ENCODE measurements at regions not wholly inside any gene's neighbourhood (a gene's known extent, or its start where the extent isn't known, plus 50 kb on each side); places are given as distances from the start of the nearest gene placed in this dataset.

DNA sequence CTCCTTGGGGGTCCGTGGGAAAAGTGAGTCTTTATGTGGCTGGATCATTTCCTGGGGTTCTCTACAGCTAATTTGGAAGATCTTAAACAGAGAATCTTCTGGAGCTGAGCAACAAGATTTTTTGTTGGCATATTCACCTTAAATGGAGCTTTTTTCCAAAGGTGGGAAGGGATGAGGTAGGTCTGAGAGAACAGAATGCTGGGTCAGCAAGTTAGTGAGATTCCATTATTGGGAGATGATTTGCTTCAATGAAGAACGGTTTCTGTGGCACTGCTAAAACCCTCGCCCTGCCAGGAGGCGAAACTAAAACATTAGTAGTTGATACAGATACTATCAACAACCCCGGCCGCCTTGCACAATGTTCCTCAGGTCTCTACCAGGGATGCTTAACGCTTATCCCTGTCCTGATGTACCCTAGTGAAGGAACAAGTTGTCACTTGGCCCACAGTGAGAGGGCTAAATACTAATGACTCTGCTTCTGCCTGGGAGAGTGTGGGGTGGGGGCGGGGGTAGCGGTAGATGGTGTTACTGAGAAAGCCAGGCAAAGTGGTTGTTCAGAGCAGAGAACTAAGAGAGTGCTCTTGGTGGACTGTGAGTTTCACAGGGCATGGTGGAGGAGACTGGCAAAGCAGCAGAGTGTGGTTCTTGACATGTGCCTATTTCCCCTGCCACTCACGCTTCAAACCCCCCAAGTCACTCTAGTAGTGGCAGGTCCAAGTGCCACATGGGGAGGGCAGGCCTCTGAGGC, 63.7 kb upstream of the CYP2D6 start:
- H2BK120ac ChIP-seq (ENCODE audit: low read depth, low read length): no peak overlapping the region

DNA sequence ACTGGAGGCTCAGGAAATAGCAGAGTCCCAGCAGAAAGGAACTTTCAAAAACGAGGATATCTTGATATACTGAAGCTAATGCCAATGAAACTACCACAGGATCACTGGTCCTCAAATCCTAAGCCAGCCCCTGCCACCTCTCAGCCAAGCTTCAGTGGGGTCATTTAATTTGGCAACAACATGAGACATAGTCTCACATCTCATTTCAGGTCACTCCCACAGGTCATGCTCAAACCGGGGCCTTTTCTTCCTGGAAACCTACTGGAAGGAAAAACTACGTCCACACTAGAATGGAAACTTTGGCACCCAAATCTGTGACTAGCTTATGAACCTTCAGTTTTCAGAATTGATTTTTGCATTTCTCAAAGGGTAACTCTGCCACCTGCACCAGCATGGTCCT, 61.9 kb upstream of the CYP2D6 start:
- H2AFZ ChIP-seq (ENCODE audit: low read depth, low read length): no peak overlapping the region
- H3K18ac ChIP-seq (ENCODE audit: low read depth in 1 of 2, low read length in 2 of 2): no peak overlapping the region
- peaks cover 0 to 4% of the 10 kb centered on the region in 2 experiments for H3K36me3 ChIP-seq (ENCODE audit: control insufficient read depth in 1 of 2, insufficient read depth in 2 of 2, low read depth in 1 of 2, low read length in 2 of 2)
- no peak overlapping the region for H3K9ac ChIP-seq (ENCODE audit: low read length)
- no peak overlapping the region for H3K27ac ChIP-seq (ENCODE audit: low read length, poor library complexity, severe bottlenecking)
- DNase-seq: no peak
- no peak overlapping the region for H2BK12ac ChIP-seq (ENCODE audit: low read length in 2 of 2)
- no peaks in the 10 kb centered on the region for H3K27me3 ChIP-seq (ENCODE audit: control insufficient read depth in 1 of 2, insufficient read depth in 1 of 2, low read length in 2 of 2)
- H2BK120ac ChIP-seq (ENCODE audit: low read depth, low read length): no peak overlapping the region
- no peak overlapping the region for H4K91ac ChIP-seq (ENCODE audit: low read length)
- no peak overlapping the region for H2AK5ac ChIP-seq (ENCODE audit: low read length, severe bottlenecking)
- peaks cover 9% of the 10 kb centered on the region for H3K4me1 ChIP-seq (ENCODE audit: control insufficient read depth, insufficient read depth, low read depth, low read length)
- H3K4me2 ChIP-seq (ENCODE audit: low read length, poor library complexity, severe bottlenecking): no peak overlapping the region
- H2BK15ac ChIP-seq (ENCODE audit: low read depth, poor library complexity, severe bottlenecking): no peak overlapping the region
- 87% methylated on average over 3 of the region's 3 CpGs for WGBS
- peaks cover 47% of the 10 kb centered on the region for H3K79me1 ChIP-seq (replicated peaks; ENCODE audit: low read length, poor library complexity, severe bottlenecking)
- peak overlapping the region in 1 of 2 experiments; percentile 70 for H3K23ac ChIP-seq (ENCODE audit: low read length in 2 of 2)
- no peaks in the 10 kb centered on the region for H3K9me3 ChIP-seq (ENCODE audit: control insufficient read depth, low read length)
- peak overlapping the region in 1 of 2 experiments; percentile 76 for H3K14ac ChIP-seq (ENCODE audit: low read length in 2 of 2)
- H2BK5ac ChIP-seq (ENCODE audit: low read depth, low read length, poor library complexity, severe bottlenecking): no peak overlapping the region
- no peak overlapping the region for H3K4ac ChIP-seq (ENCODE audit: low read depth in 1 of 2, low read length in 2 of 2)
- no peak overlapping the region for H4K8ac ChIP-seq (ENCODE audit: low read length)
- H3K4me3 ChIP-seq (ENCODE audit: insufficient read depth in 1 of 2, low read depth in 1 of 2, low read length in 2 of 2): no peak overlapping the region

More for the DNA sequence above, 63.7 kb upstream of the CYP2D6 start:
- Histone ChIP-seq H3K9me3 (ENCODE audit: control insufficient read depth, low read length) (no peaks in the 10 kb centered on the region), H3K23ac (ENCODE audit: low read length in 2 of 2) (no peak overlapping the region), H4K8ac (ENCODE audit: low read length) (no peak overlapping the region), H2AK5ac (ENCODE audit: low read length, severe bottlenecking) (no peak overlapping the region), H3K18ac (ENCODE audit: low read depth in 1 of 2, low read length in 2 of 2) (no peak overlapping the region), H3K27ac (ENCODE audit: low read length, poor library complexity, severe bottlenecking) (no peak overlapping the region), H3K4me2 (ENCODE audit: low read length, poor library complexity, severe bottlenecking) (no peak overlapping the region), H3K4ac (ENCODE audit: low read depth in 1 of 2, low read length in 2 of 2) (no peak overlapping the region), H3K4me1 (ENCODE audit: control insufficient read depth, insufficient read depth, low read depth, low read length) (peaks cover 4% of the 10 kb centered on the region), H2AFZ (ENCODE audit: low read depth, low read length) (no peak overlapping the region), H2BK15ac (ENCODE audit: low read depth, poor library complexity, severe bottlenecking) (no peak overlapping the region), H2BK12ac (ENCODE audit: low read length in 2 of 2) (no peak overlapping the region), H4K91ac (ENCODE audit: low read length) (no peak overlapping the region), H3K79me1 (replicated peaks; ENCODE audit: low read length, poor library complexity, severe bottlenecking) (peaks cover 43% of the 10 kb centered on the region), H3K36me3 (ENCODE audit: control insufficient read depth in 1 of 2, insufficient read depth in 2 of 2, low read depth in 1 of 2, low read length in 2 of 2) (peaks cover 0 to 2% of the 10 kb centered on the region in 2 experiments), H3K4me3 (ENCODE audit: insufficient read depth in 1 of 2, low read depth in 1 of 2, low read length in 2 of 2) (no peak overlapping the region), H2BK5ac (ENCODE audit: low read depth, low read length, poor library complexity, severe bottlenecking) (no peak overlapping the region), H3K14ac (ENCODE audit: low read length in 2 of 2) (no peak overlapping the region), H3K9ac (ENCODE audit: low read length) (no peak overlapping the region), H3K27me3 (ENCODE audit: control insufficient read depth in 1 of 2, insufficient read depth in 1 of 2, low read length in 2 of 2) (no peaks in the 10 kb centered on the region)
- no peak for DNase-seq
- 97% methylated on average over 10 of the region's 10 CpGs for WGBS

GRCh38 chr22:42190274-42190673, 59.7 kb upstream of the CYP2D6 start:
- Histone ChIP-seq H3K9me3 (ENCODE audit: control insufficient read depth, low read length) (no peaks in the 10 kb centered on the region), H2BK15ac (ENCODE audit: low read depth, poor library complexity, severe bottlenecking) (no peak overlapping the region), H3K4me2 (ENCODE audit: low read length, poor library complexity, severe bottlenecking) (no peak overlapping the region), H2BK120ac (ENCODE audit: low read depth, low read length) (no peak overlapping the region), H3K14ac (ENCODE audit: low read length in 2 of 2) (no peak overlapping the region), H2BK12ac (ENCODE audit: low read length in 2 of 2) (no peak overlapping the region), H3K27me3 (ENCODE audit: control insufficient read depth in 1 of 2, insufficient read depth in 1 of 2, low read length in 2 of 2) (no peaks in the 10 kb centered on the region), H2BK5ac (ENCODE audit: low read depth, low read length, poor library complexity, severe bottlenecking) (no peak overlapping the region), H3K18ac (ENCODE audit: low read depth in 1 of 2, low read length in 2 of 2) (no peak overlapping the region), H3K4me3 (ENCODE audit: insufficient read depth in 1 of 2, low read depth in 1 of 2, low read length in 2 of 2) (no peak overlapping the region), H3K4ac (ENCODE audit: low read depth in 1 of 2, low read length in 2 of 2) (no peak overlapping the region), H4K8ac (ENCODE audit: low read length) (no peak overlapping the region), H2AFZ (ENCODE audit: low read depth, low read length) (no peak overlapping the region), H3K9ac (ENCODE audit: low read length) (no peak overlapping the region), H3K4me1 (ENCODE audit: control insufficient read depth, insufficient read depth, low read depth, low read length) (peaks cover 9% of the 10 kb centered on the region), H4K91ac (ENCODE audit: low read length) (no peak overlapping the region), H3K79me1 (replicated peaks; ENCODE audit: low read length, poor library complexity, severe bottlenecking) (peaks cover 49% of the 10 kb centered on the region), H2AK5ac (ENCODE audit: low read length, severe bottlenecking) (no peak overlapping the region), H3K23ac (ENCODE audit: low read length in 2 of 2) (no peak overlapping the region), H3K36me3 (ENCODE audit: control insufficient read depth in 1 of 2, insufficient read depth in 2 of 2, low read depth in 1 of 2, low read length in 2 of 2) (peaks cover 0 to 3% of the 10 kb centered on the region in 2 experiments), H3K27ac (ENCODE audit: low read length, poor library complexity, severe bottlenecking) (no peak overlapping the region)
- WGBS: 74% methylated on average over 1 of the region's 1 CpG
- DNase-seq: no peak

DNA sequence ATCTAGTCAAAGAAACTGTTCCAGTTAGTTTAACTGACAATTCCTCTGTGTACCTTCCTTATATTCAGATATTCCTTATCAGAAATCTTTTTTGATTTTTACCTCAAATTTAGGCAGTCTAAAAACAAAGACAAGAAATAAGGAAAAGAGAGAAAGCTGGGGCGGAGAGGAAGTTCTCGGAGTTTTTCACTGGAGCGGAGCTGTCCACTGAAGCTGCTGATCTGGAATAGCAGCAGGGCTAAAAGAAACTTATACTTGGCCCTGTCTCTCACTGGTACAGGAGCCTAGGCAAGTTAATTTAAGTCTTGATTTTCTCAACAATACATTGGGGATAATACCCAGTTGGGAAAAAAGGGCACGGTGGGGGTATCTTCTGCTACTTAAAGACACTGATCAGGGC, 59.2 kb upstream of the CYP2D6 start:
- Histone ChIP-seq H3K36me3 (ENCODE audit: control insufficient read depth in 1 of 2, insufficient read depth in 2 of 2, low read depth in 1 of 2, low read length in 2 of 2) (peaks cover 0 to 3% of the 10 kb centered on the region in 2 experiments), H2BK5ac (ENCODE audit: low read depth, low read length, poor library complexity, severe bottlenecking) (no peak overlapping the region), H3K4me2 (ENCODE audit: low read length, poor library complexity, severe bottlenecking) (no peak overlapping the region), H3K18ac (ENCODE audit: low read depth in 1 of 2, low read length in 2 of 2) (no peak overlapping the region), H2BK120ac (ENCODE audit: low read depth, low read length) (no peak overlapping the region), H2BK15ac (ENCODE audit: low read depth, poor library complexity, severe bottlenecking) (no peak overlapping the region), H3K9me3 (ENCODE audit: control insufficient read depth, low read length) (no peaks in the 10 kb centered on the region), H3K4ac (ENCODE audit: low read depth in 1 of 2, low read length in 2 of 2) (no peak overlapping the region), H3K14ac (ENCODE audit: low read length in 2 of 2) (no peak overlapping the region), H3K27me3 (ENCODE audit: control insufficient read depth in 1 of 2, insufficient read depth in 1 of 2, low read length in 2 of 2) (no peaks in the 10 kb centered on the region), H3K79me1 (replicated peaks; ENCODE audit: low read length, poor library complexity, severe bottlenecking) (peaks cover 50% of the 10 kb centered on the region), H4K91ac (ENCODE audit: low read length) (no peak overlapping the region), H2AFZ (ENCODE audit: low read depth, low read length) (no peak overlapping the region), H3K9ac (ENCODE audit: low read length) (no peak overlapping the region), H3K4me1 (ENCODE audit: control insufficient read depth, insufficient read depth, low read depth, low read length) (peaks cover 9% of the 10 kb centered on the region), H3K23ac (ENCODE audit: low read length in 2 of 2) (no peak overlapping the region), H2AK5ac (ENCODE audit: low read length, severe bottlenecking) (no peak overlapping the region), H2BK12ac (ENCODE audit: low read length in 2 of 2) (no peak overlapping the region), H3K4me3 (ENCODE audit: insufficient read depth in 1 of 2, low read depth in 1 of 2, low read length in 2 of 2) (no peak overlapping the region), H3K27ac (ENCODE audit: low read length, poor library complexity, severe bottlenecking) (no peak overlapping the region), H4K8ac (ENCODE audit: low read length) (no peak overlapping the region)
- no peak for DNase-seq
- WGBS: 100% methylated on average over 4 of the region's 4 CpGs
